CD14-positive monocyte (primary cell): ENCODE measurements at regions not wholly inside any gene's neighbourhood (a gene's known extent, or its start where the extent isn't known, plus 50 kb on each side); places are given as distances from the start of the nearest gene placed in this dataset.

Experiments used
- DNase-seq, 3 donors: peaks; one replicate each; pipeline ENCODE4 v3.0.0-alpha.2; 2011 to 2022
- H2AFZ ChIP-seq: 2 replicates; pipeline ENCODE4 v1.6.0; 2012; ENCODE audit warnings: mild to moderate bottlenecking, low read depth, low read length, inconsistent platforms; ENCODE audit not compliant: insufficient read depth, poor library complexity, severe bottlenecking
- H3K27ac ChIP-seq, 2 donors: 1 replicate in 1 of 2; 2 replicates in 1 of 2; pipeline ENCODE4 v1.5.1; 2012 to 2013; ENCODE audit warnings: low read length in 2 of 2, control low read depth in 1 of 2, inconsistent platforms in 1 of 2, low read depth in 1 of 2, mild to moderate bottlenecking in 1 of 2
- H3K27me3 ChIP-seq, 2 donors: one replicate each; pipeline versions ENCODE4 v1.6.0 to v1.6.1; 2011 to 2013; ENCODE audit warnings: low read length in 2 of 2; ENCODE audit not compliant: control insufficient read depth in 2 of 2, insufficient read depth in 2 of 2
- H3K36me3 ChIP-seq, 2 donors: replicated peaks in 1 of 2; 1 replicate in 1 of 2; 2 replicates in 1 of 2; pipeline versions ENCODE4 v1.5.1 to v1.6.1; 2012 to 2013; ENCODE audit warnings: low read length in 2 of 2, control low read depth in 1 of 2, inconsistent platforms in 1 of 2, mild to moderate bottlenecking in 1 of 2; ENCODE audit not compliant: insufficient read depth in 2 of 2, control insufficient read depth in 1 of 2
- H3K4me1 ChIP-seq, 2 donors: 1 replicate in 1 of 2; 2 replicates in 1 of 2; pipeline versions ENCODE4 v1.5.1 to v1.6.1; 2012 to 2013; ENCODE audit warnings: low read length in 2 of 2, control low read depth in 1 of 2, inconsistent platforms in 1 of 2, mild to moderate bottlenecking in 1 of 2, moderate library complexity in 1 of 2; ENCODE audit not compliant: insufficient read depth in 2 of 2, control insufficient read depth in 1 of 2
- H3K4me2 ChIP-seq: replicated peaks from 2 replicates; pipeline ENCODE3; 2012; ENCODE audit warnings: low read length, moderate library complexity, mild to moderate bottlenecking; ENCODE audit not compliant: poor library complexity, severe bottlenecking; ENCODE audit errors: extremely low read depth
- H3K4me3 ChIP-seq, 3 experiments: fragments of 200-600 bp in 1 of 3; sonication (generic) in 1 of 3; replicated peaks in 1 of 3; 1 replicate in 2 of 3; 2 replicates in 1 of 3; pipeline ENCODE4 v1.5.1; 2011 to 2013; ENCODE audit warnings: low read length in 3 of 3, mild to moderate bottlenecking in 3 of 3, control low read depth in 2 of 3, low read depth in 2 of 3, inconsistent platforms in 1 of 3, moderate library complexity in 1 of 3
- H3K79me2 ChIP-seq: 2 replicates; pipeline ENCODE4 v1.6.0; 2012; ENCODE audit warnings: mild to moderate bottlenecking, control low read depth, inconsistent platforms, low read length, moderate library complexity; ENCODE audit not compliant: insufficient read depth
- H3K9ac ChIP-seq: 2 replicates; pipeline ENCODE4 v1.6.0; 2017; ENCODE audit warnings: low read length, mild to moderate bottlenecking; ENCODE audit not compliant: insufficient read depth, poor library complexity, severe bottlenecking
- H3K9me3 ChIP-seq, 2 donors: replicated peaks in 1 of 2; 1 replicate in 1 of 2; 2 replicates in 1 of 2; pipeline versions ENCODE4 v1.5.1 to v1.6.1; 2012 to 2013; ENCODE audit warnings: low read length in 2 of 2, control low read depth in 1 of 2; ENCODE audit not compliant: control insufficient read depth in 1 of 2, insufficient read depth in 1 of 2
- H4K20me1 ChIP-seq: 2 replicates; pipeline ENCODE4 v1.6.0; 2012; ENCODE audit warnings: mild to moderate bottlenecking, low read length, control low read depth, moderate library complexity; ENCODE audit not compliant: insufficient read depth
- H3K27ac Mint-ChIP-seq, 7 donors: one replicate each; pipeline ENCODE4 v1.8.0; 2020; ENCODE audit warnings: mild to moderate bottlenecking in 7 of 7, mixed read lengths in 7 of 7, moderate library complexity in 6 of 7, inconsistent platforms in 2 of 7
- H3K27me3 Mint-ChIP-seq, 3 donors: one replicate each; pipeline ENCODE4 v1.8.0; 2021 to 2022; ENCODE audit warnings: low read depth in 3 of 3, mild to moderate bottlenecking in 3 of 3, mixed read lengths in 3 of 3, moderate library complexity in 3 of 3, inconsistent platforms in 1 of 3
- H3K36me3 Mint-ChIP-seq, 2 donors: one replicate each; pipeline ENCODE4 v1.8.0; 2020; ENCODE audit warnings: mixed read lengths in 2 of 2, inconsistent platforms in 1 of 2, mild to moderate bottlenecking in 1 of 2
- H3K4me1 Mint-ChIP-seq: one replicate; pipeline ENCODE4 v1.8.0; 2020; ENCODE audit warnings: mild to moderate bottlenecking, mixed read lengths
- H3K4me3 Mint-ChIP-seq, 2 donors: one replicate each; pipeline ENCODE4 v1.8.0; 2020; ENCODE audit warnings: mild to moderate bottlenecking in 2 of 2, mixed read lengths in 2 of 2, moderate library complexity in 1 of 2
- H3K9me3 Mint-ChIP-seq, 7 donors: one replicate each; pipeline ENCODE4 v1.8.0; 2020 to 2022; ENCODE audit warnings: mixed read lengths in 7 of 7, mild to moderate bottlenecking in 6 of 7, moderate library complexity in 6 of 7, inconsistent platforms in 2 of 7
- CTCF ChIP-seq: fragments of 200-600 bp; IDR thresholded peaks from one replicate; pipeline ENCODE4 v1.8.0; 2022; ENCODE audit warnings: antibody characterized with exemption, mild to moderate bottlenecking
- WGBS: methylation state at CpG from one replicate; pipeline ENCODE4 v1.1.5; 2013; ENCODE audit warnings: missing lambda C conversion rate; ENCODE audit not compliant: insufficient coverage; 5-methylcytosine and 5-hydroxymethylcytosine counted together
- intact Hi-C, 2 donors: fragments of 100-400 bp; cut with micrococcal nuclease; formaldehyde crosslinking; loops; one replicate each; pipeline versions ENCODE4 v1.15.0 to v1.15.1; 2023

GRCh38 chr20:9926007-9926406 lies 87.1 kb upstream of the PAK5 start:
- no peaks in the 10 kb centered on the region for H3K4me1 ChIP-seq
- H3K9ac ChIP-seq = no peak overlapping the region
- no peaks in the 10 kb centered on the region for H3K79me2 ChIP-seq
- H3K27ac Mint-ChIP-seq = no peak overlapping the region
- H3K36me3 Mint-ChIP-seq = no peaks in the 10 kb centered on the region
- no peaks in the 10 kb centered on the region for H3K9me3 ChIP-seq
- no peaks in the 10 kb centered on the region for H3K4me1 Mint-ChIP-seq
- peaks cover 2 to 5% of the 10 kb centered on the region in 2 donors for H3K27me3 ChIP-seq
- peaks cover 4 to 10% (median 5%) of the 10 kb centered on the region in 3 donors for H3K27me3 Mint-ChIP-seq
- no peak overlapping the region for H3K4me3 Mint-ChIP-seq
- no peak overlapping the region for H3K4me3 ChIP-seq
- peaks cover 0 to 4% (median 0%) of the 10 kb centered on the region in 7 donors for H3K9me3 Mint-ChIP-seq
- no peaks in the 10 kb centered on the region for H3K36me3 ChIP-seq
- no peak overlapping the region for H2AFZ ChIP-seq
- WGBS = 82% methylated on average over 1 of the region's 1 CpG
- intact Hi-C loops = no loop called here
- no peak for TF ChIP-seq CTCF
- H3K4me2 ChIP-seq = no peak overlapping the region
- no peaks in the 10 kb centered on the region for H4K20me1 ChIP-seq
- DNase-seq = no peak
- H3K27ac ChIP-seq = no peak overlapping the region

- Mint-ChIP-seq H3K36me3 (no peaks in the 10 kb centered on the region), H3K4me3 (no peak overlapping the region), H3K27ac (no peak overlapping the region), H3K4me1 (peaks cover 14% of the 10 kb centered on the region), H3K9me3 (no peaks in the 10 kb centered on the region), H3K27me3 (peaks cover 2 to 8% (median 3%) of the 10 kb centered on the region in 3 donors)
- H3K27me3 ChIP-seq = peaks cover 2 to 5% of the 10 kb centered on the region in 2 donors
- no peak overlapping the region for H3K27ac ChIP-seq
- TF ChIP-seq CTCF = no peak
- H3K4me1 ChIP-seq = peaks cover 16 to 17% of the 10 kb centered on the region in 2 donors
- H3K4me3 ChIP-seq = no peak overlapping the region
- no peak overlapping the region for H3K4me2 ChIP-seq
- H3K9ac ChIP-seq = no peak overlapping the region
- no peaks in the 10 kb centered on the region for H3K79me2 ChIP-seq
- H3K36me3 ChIP-seq = no peaks in the 10 kb centered on the region
- DNase-seq = no peak
- H3K9me3 ChIP-seq = no peaks in the 10 kb centered on the region
- 95% methylated on average over 3 of the region's 4 CpGs for WGBS
- no peaks in the 10 kb centered on the region for H4K20me1 ChIP-seq
- intact Hi-C loops = no loop called here
- no peak overlapping the region for H2AFZ ChIP-seq
These were observed 84.8 kb upstream of the PAK5 start for GRCh38 chr20:9923648-9924047.
